NCI-H1694 treated with DMSO at 0.1 percent for 48 hours (cell line): ENCODE measurements at regions not wholly inside any gene's neighbourhood (a gene's known extent, or its start where the extent isn't known, plus 50 kb on each side); places are given as distances from the start of the nearest gene placed in this dataset.
A peak's percentile ranks its signal among the peaks of the same experiment; 100 is the strongest.
"Not testable (repeated sequence)": the region's sequence is repeated elsewhere in the genome, so short reads cannot be mapped to it uniquely, and the experiment has no call there.

Source experiments
- DNase-seq: peaks from one replicate; lab custom pipeline; 2025; lab: John Stamatoyannopoulos, UW

DNA sequence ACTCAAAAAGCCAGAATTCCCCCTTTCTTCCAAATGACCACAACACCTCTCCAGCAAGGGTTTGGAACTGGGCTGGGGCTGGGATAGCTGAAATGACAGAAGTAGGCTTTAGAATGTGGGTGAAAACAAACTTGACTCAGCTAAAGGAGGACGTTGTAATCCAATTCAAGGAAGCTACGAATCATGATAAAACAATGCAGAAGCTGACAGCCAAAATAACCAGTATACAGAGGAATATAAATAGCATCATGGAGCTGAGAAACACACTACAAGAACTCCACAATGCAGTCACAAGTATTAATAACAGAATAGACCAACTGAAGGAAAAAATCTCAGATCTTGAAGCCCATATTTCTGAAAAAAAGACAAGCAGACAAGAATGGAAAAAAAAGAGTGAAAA, 95.8 kb upstream of the TET2 start:
- DNase-seq, result no peak

DNA sequence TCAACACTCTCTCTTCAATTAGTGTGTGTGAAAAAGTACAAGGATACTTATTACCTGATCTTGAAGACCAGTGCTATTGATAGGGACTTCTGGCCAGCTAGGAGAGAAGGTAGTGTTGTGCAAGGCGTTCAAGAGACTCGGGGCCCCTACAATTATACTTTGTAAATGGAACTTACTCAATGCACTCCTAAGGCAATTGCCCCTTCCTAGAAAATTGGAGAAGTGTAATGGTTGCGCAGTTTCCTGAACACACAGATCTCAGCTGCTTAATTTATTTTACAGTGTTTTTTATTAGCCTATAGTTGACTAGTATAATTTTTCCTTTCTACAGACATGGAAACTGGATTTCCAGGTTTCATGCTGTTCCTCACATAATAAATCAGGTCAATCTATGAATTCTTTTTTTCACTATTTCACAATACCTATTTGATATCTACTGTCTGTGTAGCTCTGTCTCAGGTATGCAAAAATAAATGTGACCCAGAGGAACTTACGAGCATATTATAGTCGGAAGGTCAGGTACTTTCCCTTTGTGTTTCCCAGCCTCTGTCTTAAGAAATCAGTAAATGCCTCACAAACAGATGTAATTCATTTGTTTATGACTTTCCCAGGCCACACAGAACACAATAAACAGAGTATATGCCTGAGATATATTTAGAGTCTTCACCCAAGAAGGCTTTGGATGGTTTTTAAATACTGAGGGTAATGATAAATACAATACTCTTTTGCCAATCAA, 89.1 kb upstream of the TET2 start:
- DNase-seq, result no peak

DNA sequence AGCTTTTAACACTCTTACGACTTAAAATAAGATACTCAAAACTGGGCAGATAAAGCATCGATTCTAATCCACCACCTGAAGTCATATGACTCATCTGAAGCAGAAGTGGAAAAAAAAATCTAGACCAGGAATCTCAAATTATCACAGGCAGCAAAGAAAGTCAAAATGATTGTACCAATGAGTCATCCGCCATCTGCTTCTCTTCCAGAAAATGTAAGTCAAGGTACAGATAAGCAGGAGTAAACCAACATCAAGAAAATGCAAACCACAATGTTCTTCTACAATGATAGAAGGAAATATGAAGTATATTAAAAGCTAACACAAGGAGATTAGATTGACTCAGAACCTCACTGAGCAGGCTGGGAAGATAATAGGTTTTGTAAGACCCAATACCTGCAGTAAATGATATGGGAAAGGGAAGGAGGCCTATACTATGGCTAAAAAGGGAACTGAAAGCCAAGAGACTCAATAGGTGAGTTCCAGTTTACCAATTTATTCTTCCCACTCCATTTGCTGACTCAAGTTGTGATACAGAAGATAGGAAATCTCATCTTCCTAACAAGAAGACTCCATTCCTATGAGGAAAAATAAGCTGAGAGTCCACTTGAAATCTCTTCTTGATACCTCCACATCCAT, 88.4 kb upstream of the TET2 start:
- no peak for DNase-seq

DNA sequence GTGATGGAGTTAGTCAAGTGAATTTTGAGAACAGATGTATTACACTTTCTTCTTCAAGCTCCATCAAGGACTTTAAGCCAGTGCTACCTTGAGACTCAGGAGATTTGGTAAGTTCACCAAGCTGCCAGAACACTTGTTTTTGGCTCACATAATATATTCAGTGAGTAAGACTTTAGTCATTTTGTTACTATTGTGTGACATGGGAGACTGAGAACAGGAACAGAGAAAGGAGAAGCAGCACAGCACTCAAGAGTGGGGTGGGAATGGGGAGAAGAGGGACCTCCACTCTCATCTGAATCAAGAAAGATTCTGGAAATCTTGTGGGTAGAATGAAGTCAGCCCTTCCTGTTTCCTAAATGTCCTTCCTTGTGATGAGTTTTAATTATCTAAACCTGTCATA, 87.3 kb upstream of the TET2 start:
- no peak for DNase-seq

DNA sequence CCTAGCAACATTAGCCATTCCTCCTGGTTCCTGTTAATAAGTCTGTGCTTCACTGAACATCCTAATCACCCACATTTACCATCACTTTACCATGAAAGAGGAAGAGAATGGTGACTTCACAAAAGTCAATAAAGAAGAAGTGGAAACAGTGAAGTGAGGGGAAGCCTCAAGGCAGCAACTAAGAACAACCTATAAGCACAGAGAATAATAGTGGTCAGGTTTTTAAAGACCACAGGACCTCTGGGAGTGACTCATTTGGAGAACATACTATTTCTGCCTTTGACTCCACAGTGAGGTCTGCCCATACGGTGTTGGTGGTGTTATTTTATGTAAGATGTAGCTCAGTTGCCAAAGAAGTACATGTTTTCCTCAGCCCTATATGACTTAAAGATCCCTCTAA, 86.0 kb upstream of the TET2 start:
- no peak for DNase-seq

DNA sequence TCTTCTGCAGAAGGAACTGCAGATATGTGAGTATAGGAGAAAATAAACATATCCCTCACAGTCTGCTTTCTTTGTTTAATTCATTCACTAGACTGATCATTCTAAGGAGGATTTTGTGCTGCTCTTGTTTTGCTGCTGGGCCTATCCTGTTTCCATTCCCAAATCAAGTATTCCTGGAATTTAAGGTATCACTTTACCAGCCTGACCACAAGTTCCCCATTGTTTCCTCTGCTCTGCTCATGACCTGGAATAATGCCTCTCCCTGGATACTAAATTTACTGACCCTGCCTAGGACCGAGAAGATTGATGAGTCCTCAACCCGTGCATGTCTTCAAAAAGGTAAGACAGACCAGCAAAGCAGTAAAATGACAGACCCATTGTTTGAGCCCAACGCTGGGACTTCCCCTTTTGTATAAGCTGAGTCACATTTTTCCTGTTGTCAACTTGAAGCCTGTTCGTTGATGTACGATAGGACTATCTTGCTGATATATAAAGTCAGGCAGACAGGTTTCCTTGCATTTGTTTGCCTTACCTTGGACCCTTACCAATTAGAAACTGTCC, 85.5 kb upstream of the TET2 start:
- DNase-seq, result no peak

DNA sequence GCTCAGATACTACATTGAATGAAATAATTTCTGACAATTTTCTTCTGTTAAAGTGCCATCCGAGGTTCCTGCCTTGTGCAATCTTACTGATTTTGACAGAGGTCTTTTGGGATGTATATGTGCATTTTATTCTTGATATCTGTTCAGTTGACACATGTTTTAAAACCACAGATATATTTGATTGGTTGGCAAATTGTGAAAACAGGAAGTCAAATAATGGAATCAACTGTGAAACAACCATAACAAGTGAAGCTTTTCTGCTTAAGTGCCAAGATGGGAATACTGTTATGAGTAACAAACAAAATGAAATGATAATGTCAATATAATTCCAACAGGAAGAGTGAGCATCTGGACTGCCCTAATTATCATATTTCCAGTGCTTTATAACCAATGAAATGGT, 84.9 kb upstream of the TET2 start:
- no peak for DNase-seq

DNA sequence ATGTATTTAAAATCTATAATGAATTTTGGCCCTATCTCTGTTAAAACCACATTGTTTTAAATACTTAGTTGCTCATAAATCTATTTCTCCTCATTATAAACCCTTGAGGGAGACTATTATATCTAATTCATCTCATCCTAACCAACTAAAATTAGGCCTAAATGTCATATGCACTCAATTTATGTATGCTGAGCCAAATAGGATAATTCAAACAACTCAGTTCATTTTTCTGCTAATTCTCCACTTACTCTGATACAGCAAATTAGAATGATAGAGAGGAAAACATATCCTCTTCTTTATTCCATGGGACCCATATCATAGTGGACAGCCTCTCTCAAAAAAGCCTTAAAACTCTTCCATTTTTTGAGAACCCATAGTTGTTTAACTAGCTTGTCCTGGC, 80.3 kb upstream of the TET2 start:
- DNase-seq, result no peak

DNA sequence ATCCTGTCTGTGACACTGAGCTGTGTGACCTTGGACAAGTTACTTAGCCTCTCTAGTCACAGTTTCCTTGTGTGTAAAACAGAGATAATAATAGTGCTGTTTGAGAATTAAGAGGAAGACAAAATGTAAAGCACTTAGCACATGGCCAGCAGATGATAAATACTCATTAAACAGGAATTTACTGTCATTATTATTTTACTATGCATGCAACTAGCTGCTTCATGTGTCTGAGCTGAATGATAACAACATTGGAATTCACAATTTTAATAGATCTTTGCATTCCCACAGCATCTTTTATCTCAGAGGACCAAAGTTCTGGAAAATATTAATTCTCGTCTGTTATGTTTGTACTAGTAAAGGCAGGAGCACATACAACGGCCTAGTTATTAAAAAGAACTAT, 79.2 kb upstream of the TET2 start:
- no peak for DNase-seq

DNA sequence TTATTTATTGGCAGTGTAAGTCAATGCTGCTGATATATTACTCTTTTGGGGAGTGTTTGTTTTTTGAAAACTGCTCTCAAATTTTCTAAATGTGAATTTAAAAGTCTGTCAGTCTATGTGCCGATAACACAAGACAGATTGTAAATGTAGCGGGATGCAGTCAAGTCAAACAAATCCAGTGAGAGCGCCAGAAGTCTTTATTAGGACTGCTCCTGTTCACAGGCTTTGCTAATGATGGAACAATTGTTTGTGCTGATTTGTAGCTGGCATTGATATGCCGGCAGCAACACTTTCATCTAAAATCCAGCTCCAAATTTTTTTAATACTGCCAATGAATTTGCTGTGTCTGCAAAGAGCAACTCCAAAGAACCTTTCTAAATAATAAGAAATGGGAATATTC, 78.7 kb upstream of the TET2 start:
- DNase-seq, result peak; percentile 45

DNA sequence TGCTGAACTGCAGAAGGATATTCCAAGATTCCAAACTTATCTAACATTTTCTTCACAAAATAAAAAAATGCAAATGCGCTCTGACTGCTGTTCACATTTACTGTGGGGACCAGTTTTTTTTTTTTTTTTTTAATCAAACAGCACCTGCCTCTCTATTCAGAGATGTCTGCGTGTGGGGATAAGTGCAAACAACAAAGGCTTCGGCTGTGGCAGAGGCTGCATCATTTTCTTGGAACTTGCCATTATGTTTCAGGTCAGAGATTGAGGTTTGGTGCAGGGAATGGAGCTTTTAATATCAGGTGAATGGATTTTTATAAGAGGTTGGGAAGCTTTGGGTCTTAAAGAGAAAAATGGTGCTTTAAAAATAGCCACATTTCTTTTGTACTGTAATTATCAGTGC, 78.2 kb upstream of the TET2 start:
- DNase-seq, result peak; percentile 45

DNA sequence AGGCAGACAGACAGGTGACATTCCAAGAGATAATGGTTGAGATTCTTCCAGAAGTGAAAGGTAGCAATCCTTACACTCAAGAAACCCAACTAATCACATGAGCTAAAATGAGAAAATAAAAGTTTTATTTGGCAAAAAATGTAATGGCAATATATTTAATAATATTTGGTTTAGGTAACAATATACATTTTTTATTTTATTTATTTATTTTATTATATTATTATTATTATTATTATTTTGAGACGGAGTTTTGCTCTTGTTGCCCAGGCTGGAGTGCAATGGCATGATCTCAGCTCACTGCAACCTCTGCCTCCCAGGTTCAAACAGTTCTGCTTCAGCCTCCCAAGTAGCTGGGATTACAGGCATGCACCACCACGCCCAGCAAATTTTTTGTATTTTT, 74.6 kb upstream of the TET2 start:
- not testable (repeated sequence) for DNase-seq

DNA sequence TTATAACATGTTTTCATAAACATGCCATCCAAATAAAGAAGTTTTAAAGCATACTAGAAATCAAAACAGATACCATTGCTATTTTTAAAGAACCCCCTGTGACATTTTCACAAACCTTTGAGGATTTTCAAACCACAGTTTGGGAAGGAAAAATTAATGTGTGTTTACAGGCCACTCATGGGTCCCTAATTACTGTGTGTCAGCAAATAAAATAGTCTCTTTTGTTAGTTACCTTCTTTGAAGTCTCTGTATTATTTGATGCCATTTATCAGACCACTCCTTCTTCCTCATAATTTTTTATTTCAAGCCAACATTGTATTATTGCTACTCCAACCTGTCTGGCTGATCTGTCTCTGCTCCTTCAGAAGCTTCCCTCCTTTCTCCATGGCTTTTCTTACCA, 72.6 kb upstream of the TET2 start:
- DNase-seq, result no peak

DNA sequence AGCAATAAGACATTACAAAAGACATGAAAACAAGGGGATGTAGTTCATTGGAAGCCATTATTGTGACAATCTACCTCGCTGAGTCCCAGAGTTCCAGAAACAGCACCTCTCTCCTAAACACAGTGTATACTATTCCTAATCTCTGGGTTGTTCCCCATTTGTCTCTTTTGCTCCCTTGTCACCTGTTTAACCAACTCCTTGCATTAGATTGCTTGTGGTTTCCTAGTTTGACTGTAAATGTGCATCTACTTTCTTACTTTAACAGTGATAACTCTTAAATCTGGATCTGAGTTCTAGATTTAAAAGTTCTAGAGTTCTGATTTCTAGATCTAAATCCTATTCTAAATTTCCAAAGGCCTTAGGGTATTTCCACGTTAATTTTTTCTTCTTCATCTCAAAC, 71.6 kb upstream of the TET2 start:
- no peak for DNase-seq

DNA sequence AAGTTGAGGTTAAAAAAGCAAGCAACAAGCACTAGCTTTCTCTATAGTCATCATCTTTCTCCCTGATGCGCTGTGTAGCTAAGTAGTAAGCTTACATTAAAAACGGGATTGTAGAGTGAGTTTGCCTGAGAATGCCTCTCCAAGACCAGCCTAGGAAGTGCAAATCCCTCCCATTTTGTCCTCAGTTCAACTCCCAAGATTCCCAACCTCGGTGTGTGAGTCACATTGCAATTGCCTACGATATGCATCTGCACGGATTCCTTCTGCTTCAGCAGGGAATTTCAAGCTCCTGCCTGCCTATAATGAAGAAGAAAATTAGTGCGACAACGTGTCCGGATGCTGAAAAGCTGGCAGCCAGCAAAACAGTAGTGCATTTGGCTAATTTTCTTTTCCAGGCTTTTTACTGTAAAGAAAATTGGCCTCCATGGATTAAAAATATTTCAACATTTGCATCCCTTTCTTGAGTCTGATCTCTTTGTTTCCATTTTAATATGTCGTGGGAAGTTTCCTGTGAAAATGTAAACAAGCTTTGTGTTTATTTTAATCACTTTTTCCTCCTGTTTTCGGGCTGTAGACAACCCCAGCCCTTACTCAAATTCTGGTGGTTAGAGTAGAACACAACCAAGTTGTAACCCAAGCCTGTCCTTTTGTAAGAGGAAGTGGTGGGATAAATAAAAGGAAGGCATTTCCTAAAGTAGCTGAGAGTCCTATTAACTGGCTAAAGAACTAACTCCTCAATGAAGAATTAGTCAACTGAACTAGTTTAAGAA, 58.4 kb upstream of the TET2 start:
- DNase-seq, result peak; percentile 58

DNA sequence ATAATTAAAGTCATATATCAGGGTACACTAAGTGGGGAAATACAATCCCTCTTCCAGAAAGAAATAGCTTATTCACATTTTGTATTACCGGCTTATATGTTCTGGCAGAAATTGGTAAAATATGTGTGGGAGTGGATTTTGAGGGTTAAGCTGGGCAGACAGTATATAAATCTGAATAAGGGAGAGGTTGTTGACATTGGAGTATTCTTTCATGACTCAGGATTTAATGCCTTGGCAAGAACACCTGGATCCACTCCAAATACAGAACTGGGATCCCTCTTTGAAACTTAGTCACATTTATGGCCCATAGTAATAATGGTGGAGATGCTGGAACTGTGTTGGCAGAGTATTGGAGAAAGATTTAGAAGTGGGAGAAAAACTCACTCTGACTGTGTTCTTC, 54.3 kb upstream of the TET2 start:
- DNase-seq, result no peak

DNA sequence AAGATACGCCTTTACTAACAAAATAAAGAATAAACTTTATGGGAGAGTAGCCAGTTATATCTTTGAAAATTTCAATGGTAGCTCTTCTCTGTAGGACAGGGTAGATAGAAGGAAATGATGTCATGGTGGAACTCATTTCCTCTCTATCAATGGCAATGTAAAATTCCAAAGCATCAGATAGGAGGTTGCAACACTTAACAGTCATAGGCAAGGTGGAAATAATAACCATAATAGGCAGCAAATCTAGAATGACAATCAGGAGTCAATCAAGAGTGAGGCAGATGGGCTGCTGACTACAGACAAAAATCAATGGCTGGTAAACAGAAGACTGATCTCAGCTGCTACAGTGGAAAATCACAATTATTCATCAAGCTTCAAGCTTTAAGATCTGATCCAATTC, 53.9 kb upstream of the TET2 start:
- DNase-seq, result no peak

DNA sequence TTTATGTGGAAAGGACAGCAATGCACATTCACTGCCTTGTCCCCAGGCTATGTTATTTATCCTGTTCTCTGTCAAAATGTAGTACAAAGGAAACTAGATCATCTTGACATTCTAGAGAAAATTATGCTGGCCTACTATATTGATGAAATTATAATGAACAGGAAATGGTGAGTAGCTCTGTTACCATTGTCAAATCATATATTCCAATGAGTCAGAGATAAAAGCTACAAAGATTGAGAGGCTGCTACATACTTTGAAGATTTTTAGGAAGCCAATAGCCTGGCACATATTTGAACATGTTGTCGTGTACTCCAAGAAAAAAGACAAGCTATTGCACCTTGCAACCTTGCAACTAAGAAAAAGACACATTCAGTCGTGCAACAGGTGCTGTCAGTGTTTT, 52.7 kb upstream of the TET2 start:
- DNase-seq, result no peak
